ENCODE measurements at regions not wholly inside any gene's neighbourhood (a gene's known extent, or its start where the extent isn't known, plus 50 kb on each side); places are given as distances from the start of the nearest gene placed in this dataset.

GRCh38 chr15:67953299-67953698 is 100.8 kb upstream of the PIAS1 start:
- CTCF ChIA-PET, result no interaction called here
- H3K27me3 ChIP-seq (ENCODE audit: control insufficient read depth, insufficient read depth, low read length), result no peaks in the 10 kb centered on the region
- TF ChIP-seq CTCF (IDR thresholded peaks at IDR 0.05; ENCODE audit: insufficient read depth, low read depth, low read length), result no peak
- no peak for DNase-seq (ENCODE audit: low read depth)
- no peaks in the 10 kb centered on the region for H3K36me3 ChIP-seq (ENCODE audit: control insufficient read depth, insufficient read depth, low read length)
- POLR2A ChIA-PET, result no interaction called here
- H3K4me3 ChIP-seq (ENCODE audit: low read depth, low read length), result no peak overlapping the region

- Histone ChIP-seq H3K36me3 (ENCODE audit: control insufficient read depth, insufficient read depth, low read length) (no peaks in the 10 kb centered on the region), H3K4me3 (ENCODE audit: low read depth, low read length) (no peak overlapping the region), H3K27me3 (ENCODE audit: control insufficient read depth, insufficient read depth, low read length) (peaks cover 2% of the 10 kb centered on the region; the same call in 1 of the 2 replicates)
- ChIA-PET CTCF (interaction anchor here (1.1 kb wide), 1 partner anchor 92 kb away, joined by 3 read pairs; no protein-coding TSS in a partner anchor), POLR2A (no interaction called here)
- DNase-seq (ENCODE audit: low read depth), result no peak
- no peak for TF ChIP-seq CTCF (IDR thresholded peaks at IDR 0.05; ENCODE audit: insufficient read depth, low read depth, low read length)
These were observed 98.9 kb upstream of the PIAS1 start for GRCh38 chr15:67955252-67955651.

- CTCF ChIA-PET, result interaction anchor here (0.8 kb wide), 1 partner anchor 30 kb away, joined by 3 read pairs; no protein-coding TSS in a partner anchor
- H3K36me3 ChIP-seq (ENCODE audit: control insufficient read depth, insufficient read depth, low read length), result no peaks in the 10 kb centered on the region
- POLR2A ChIA-PET, result no interaction called here
- H3K27me3 ChIP-seq (ENCODE audit: control insufficient read depth, insufficient read depth, low read length), result peaks cover 2% of the 10 kb centered on the region
- no peak for TF ChIP-seq CTCF (IDR thresholded peaks at IDR 0.05; ENCODE audit: insufficient read depth, low read depth, low read length)
- H3K4me3 ChIP-seq (ENCODE audit: low read depth, low read length), result no peak overlapping the region
- DNase-seq (ENCODE audit: low read depth), result no peak
These were observed 96.5 kb upstream of the PIAS1 start for GRCh38 chr15:67957435-67958132.

- CTCF ChIA-PET, result interaction anchor here (1.0 kb wide), 1 partner anchor 105 kb away, joined by 4 read pairs; no protein-coding TSS in a partner anchor
- DNase-seq (ENCODE audit: low read depth), result peak; percentile 19
- Histone ChIP-seq H3K4me3 (ENCODE audit: low read depth, low read length) (peak overlapping the region; percentile 30), H3K27me3 (ENCODE audit: control insufficient read depth, insufficient read depth, low read length) (peaks cover 3% of the 10 kb centered on the region; the same call in 1 of the 2 replicates), H3K36me3 (ENCODE audit: control insufficient read depth, insufficient read depth, low read length) (no peaks in the 10 kb centered on the region)
- POLR2A ChIA-PET, result no interaction called here
- TF ChIP-seq CTCF (IDR thresholded peaks at IDR 0.05; ENCODE audit: insufficient read depth, low read depth, low read length), result no peak
These were observed 86.2 kb upstream of the PIAS1 start for GRCh38 chr15:67967871-67968431.

GRCh38 chr15:67968564-67968963 is 85.6 kb upstream of the PIAS1 start:
- ChIA-PET POLR2A (no interaction called here), CTCF (interaction anchor here (1.0 kb wide), 1 partner anchor 105 kb away, joined by 4 read pairs; no protein-coding TSS in a partner anchor)
- no peak for DNase-seq (ENCODE audit: low read depth)
- Histone ChIP-seq H3K27me3 (ENCODE audit: control insufficient read depth, insufficient read depth, low read length) (peaks cover 3% of the 10 kb centered on the region; the same call in 1 of the 2 replicates), H3K4me3 (ENCODE audit: low read depth, low read length) (peak overlapping the region; percentile 30), H3K36me3 (ENCODE audit: control insufficient read depth, insufficient read depth, low read length) (no peaks in the 10 kb centered on the region)
- TF ChIP-seq CTCF (IDR thresholded peaks at IDR 0.05; ENCODE audit: insufficient read depth, low read depth, low read length), result no peak
